GM12801 (cell line): ENCODE measurements at regions not wholly inside any gene's neighbourhood (a gene's known extent, or its start where the extent isn't known, plus 50 kb on each side); places are given as distances from the start of the nearest gene placed in this dataset.

Experiments
- CTCF ChIP-seq: IDR thresholded peaks from one replicate; pipeline ENCODE4 v1.5.1; 2011; ENCODE audit warnings: control low read depth; ENCODE audit not compliant: insufficient read length; ENCODE audit errors: extremely low read depth

- no peak for TF ChIP-seq CTCF
Observed at GRCh38 chr5:8340739-8341344, 471.9 kb downstream of the MTRR start.

DNA sequence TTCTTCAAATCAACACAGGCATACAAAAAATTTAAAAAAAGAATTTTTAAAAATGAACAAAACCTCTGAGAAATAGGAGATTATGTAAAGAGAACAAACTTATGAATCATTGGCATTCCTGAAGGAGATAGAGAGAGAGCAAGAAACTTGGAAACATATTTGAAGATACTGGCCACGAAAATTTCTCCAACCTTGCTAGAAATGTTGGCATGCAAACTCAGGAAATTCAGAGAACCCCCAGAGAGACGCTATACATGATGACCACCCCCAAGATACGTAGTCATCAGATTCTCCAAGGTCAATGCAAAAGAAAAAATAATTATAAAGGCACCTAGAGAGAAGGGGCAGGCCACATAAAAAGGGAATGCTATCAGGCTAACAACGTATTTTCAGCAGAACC is 472.5 kb downstream of the MTRR start:
- no peak for TF ChIP-seq CTCF

DNA sequence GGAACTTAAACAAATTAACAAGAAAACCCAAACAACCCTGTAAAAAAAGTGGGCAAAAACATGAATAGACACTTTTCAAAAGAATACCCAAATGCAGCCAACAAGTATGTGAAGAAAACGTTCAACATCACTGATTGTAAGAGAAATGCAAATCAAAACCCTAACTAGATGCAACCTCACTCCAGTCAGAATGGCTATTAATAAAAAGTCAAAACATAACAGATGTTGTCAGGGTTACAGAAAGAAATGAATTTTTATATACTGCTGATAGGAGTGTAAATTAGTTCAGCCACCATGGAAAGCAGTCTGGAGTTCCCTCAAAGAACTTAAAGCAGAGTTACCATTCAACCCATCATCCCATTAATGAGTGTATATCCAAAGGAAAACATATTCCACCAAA is 479.0 kb downstream of the MTRR start:
- TF ChIP-seq CTCF = no peak

GRCh38 chr5:8349855-8350254 is 480.9 kb downstream of the MTRR start:
- no peak for TF ChIP-seq CTCF

- TF ChIP-seq CTCF = no peak
Observed at GRCh38 chr5:8350644-8351339, 481.8 kb downstream of the MTRR start.

DNA sequence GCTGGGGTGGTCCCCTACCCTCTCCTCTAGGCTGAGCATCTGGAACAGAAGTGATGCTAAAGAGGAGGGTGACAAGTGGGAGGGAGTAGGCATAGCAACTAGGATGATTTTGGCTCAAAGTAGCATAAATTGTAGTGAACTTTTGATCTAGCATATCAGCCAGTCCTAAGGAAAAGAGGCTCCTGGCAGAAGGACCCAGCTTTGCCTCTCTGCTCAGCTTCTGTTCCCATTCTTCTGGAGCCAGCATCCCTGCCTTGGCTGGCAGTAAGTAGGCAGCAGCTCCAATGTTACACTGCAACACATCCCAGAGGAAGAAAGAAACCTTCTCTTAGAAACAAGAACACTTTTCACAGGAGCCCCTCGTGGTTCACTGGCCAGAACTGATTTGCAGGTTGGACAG is 487.0 kb downstream of the MTRR start:
- no peak for TF ChIP-seq CTCF

GRCh38 chr5:8360012-8360411 is 491.1 kb downstream of the MTRR start:
- TF ChIP-seq CTCF = no peak

DNA sequence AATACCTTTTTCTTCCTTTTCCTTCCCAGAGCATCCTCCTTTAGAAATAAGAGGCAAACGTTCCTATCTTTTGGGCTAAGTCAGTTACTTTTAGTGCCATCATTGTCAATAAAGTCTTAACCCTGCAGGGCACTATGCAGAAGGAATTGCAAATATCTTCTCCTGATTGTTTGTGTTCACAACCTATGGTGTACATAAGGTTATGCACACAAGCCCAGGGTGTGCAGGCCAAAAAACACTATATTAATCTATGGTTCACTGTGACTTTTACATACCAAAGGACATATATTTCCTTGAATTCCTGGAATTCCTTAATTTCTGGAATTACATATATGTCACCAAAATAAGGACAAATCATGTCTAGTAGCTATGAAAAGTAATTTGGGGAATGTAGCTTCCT is 493.5 kb downstream of the MTRR start:
- no peak for TF ChIP-seq CTCF
